ENCODE measurements at regions not wholly inside any gene's neighbourhood (a gene's known extent, or its start where the extent isn't known, plus 50 kb on each side); places are given as distances from the start of the nearest gene placed in this dataset.

DNA sequence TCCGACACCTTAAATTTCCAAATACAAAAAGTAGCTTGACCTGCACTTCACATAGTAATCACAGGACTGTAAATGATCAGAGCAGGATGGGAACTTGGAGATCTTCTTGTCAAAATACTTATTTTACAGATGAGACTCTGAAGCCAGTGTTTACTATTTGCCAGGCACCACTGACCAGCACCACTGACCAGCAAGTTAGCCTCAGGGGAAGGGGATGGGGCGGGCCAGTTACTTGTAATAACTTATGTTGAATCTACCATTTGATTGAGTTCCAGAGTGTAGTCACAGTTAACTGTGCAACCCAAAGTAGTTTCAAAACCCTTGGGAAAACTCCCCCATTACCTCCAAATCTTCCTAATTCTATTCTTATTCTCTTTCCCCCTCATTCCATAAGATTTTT, 278.4 kb downstream of the PCNX1 start (continued):
- TF ChIP-seq ZNF462 (CRISPR knock-in tag; IDR thresholded peaks at IDR 0.05): no peak

DNA sequence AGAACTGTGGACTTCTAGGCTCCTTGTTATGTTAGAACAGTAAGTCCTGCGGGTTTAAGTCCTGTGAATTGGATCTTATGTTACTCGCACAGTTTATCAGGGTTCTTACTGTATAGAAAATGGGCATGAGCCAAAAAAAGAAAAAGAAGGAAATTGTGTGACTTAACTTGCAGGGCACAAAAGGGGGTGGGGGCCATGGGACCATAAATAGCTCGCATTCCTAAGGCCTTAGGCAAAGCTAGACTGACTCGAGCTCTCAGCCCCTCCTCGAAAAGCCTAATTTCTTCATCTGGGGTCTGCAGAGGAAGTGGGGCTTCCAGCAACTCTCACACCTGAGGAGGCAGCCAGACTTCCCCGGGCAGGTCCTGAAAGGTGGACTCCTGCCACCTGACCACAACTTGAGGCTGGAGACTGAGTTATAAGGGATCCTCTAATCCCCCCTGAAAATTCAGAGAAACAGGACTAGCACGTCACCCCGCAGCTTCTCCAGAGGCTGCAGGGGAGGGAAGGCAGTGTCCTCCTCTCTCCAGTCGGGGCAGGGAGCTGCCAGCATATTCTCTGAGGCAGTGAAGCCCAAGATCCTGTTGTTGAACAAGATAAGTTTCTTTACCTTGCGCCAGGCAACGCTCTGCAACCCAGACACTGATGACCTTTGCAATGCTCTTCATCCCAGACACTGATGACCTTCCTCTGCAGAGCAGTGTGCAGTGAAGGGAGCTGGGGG, 280.5 kb downstream of the PCNX1 start:
- Mint-ChIP-seq H3K36me3 (ENCODE audit: low read depth) (peaks cover 6% of the 10 kb centered on the region), H3K9me3 (peaks cover 4% of the 10 kb centered on the region), H3K4me1 (peaks cover 25% of the 10 kb centered on the region), H3K27ac (no peak overlapping the region), H3K4me3 (no peak overlapping the region), H3K27me3 (ENCODE audit: insufficient read depth, low read depth, poor library complexity) (peaks cover 1% of the 10 kb centered on the region)
- ATAC-seq (peak; percentile 76), DNase-seq (ENCODE audit: low spot score) (peak; percentile 64)
- Histone ChIP-seq H3F3A (replicated peaks; ENCODE audit: low read depth) (no peaks in the 10 kb centered on the region), H3K36me3 (ENCODE audit: insufficient read depth) (0 out of 2 replicates have a peak, but pooled peaks cover 2% of the 10 kb centered on the region), H3K79me2 (replicated peaks; ENCODE audit: insufficient read depth) (no peaks in the 10 kb centered on the region), H3K4me3 (no peak overlapping the region), H4K20me1 (replicated peaks; ENCODE audit: insufficient read depth) (no peaks in the 10 kb centered on the region), H3K9me2 (ENCODE audit: insufficient read depth) (peaks cover 9% of the 10 kb centered on the region), H3K4me2 (peak overlapping the region; percentile 57), H3K27me3 (ENCODE audit: insufficient read depth) (no peaks in the 10 kb centered on the region), H2AFZ (peak overlapping the region; percentile 15; the same call in 1 of the 2 replicates), H3K27ac (ENCODE audit: low read depth) (no peak overlapping the region), H3K4me1 (ENCODE audit: insufficient read depth) (peaks cover 9% of the 10 kb centered on the region; the same call in 1 of the 2 replicates)
- no peak for TF ChIP-seq REST (IDR thresholded peaks at IDR 0.05; ENCODE audit: unreplicated experiment)
- TF ChIP-seq, protein P1, sequence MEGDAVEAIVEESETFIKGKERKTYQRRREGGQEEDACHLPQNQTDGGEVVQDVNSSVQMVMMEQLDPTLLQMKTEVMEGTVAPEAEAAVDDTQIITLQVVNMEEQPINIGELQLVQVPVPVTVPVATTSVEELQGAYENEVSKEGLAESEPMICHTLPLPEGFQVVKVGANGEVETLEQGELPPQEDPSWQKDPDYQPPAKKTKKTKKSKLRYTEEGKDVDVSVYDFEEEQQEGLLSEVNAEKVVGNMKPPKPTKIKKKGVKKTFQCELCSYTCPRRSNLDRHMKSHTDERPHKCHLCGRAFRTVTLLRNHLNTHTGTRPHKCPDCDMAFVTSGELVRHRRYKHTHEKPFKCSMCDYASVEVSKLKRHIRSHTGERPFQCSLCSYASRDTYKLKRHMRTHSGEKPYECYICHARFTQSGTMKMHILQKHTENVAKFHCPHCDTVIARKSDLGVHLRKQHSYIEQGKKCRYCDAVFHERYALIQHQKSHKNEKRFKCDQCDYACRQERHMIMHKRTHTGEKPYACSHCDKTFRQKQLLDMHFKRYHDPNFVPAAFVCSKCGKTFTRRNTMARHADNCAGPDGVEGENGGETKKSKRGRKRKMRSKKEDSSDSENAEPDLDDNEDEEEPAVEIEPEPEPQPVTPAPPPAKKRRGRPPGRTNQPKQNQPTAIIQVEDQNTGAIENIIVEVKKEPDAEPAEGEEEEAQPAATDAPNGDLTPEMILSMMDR (conservative IDR thresholded peaks at IDR 0.05; ENCODE audit: low read depth in 2 of 2): no peak
- no peak for TF ChIP-seq EZH2phosphoT487 (IDR thresholded peaks at IDR 0.05; ENCODE audit: unreplicated experiment)
- no peak for TF ChIP-seq CREB1 (CRISPR knock-in tag; IDR thresholded peaks at IDR 0.05; ENCODE audit: low read depth)
- no peak for TF ChIP-seq ETS1 (IDR thresholded peaks at IDR 0.05)
- TF ChIP-seq STAT1 (IDR thresholded peaks at IDR 0.05; ENCODE audit: unreplicated experiment): no peak
- no peak for TF ChIP-seq EZH2 (IDR thresholded peaks at IDR 0.05; ENCODE audit: low read depth, unreplicated experiment)
- no peak for TF ChIP-seq NANOG (IDR thresholded peaks at IDR 0.05; ENCODE audit: borderline replicate concordance)
- no peak for TF ChIP-seq JUNB (IDR thresholded peaks at IDR 0.05; ENCODE audit: unreplicated experiment)
- no peak for TF ChIP-seq ZNF114 (CRISPR knock-in tag; IDR thresholded peaks at IDR 0.05)

All from GM23338 (cell line).